PC-3 (cell line): ENCODE measurements at regions not wholly inside any gene's neighbourhood (a gene's known extent, or its start where the extent isn't known, plus 50 kb on each side); places are given as distances from the start of the nearest gene placed in this dataset.

Experiments used
- ATAC-seq: fragments of 200-7000 bp; cut with Tn5 transposase; 2 replicates; pipeline ENCODE4 v1.9.1; 2020; ENCODE audit warnings: mild to moderate bottlenecking, moderate library complexity
- BruUV-seq: library from RNA; stranded (reverse); fragments of 400-500 nt; replicated peaks from 2 replicates; lab custom pipeline; 2021; lab: Mats Ljungman, UMichigan
- CTCF ChIA-PET: fragments of 300-600 bp; sonication (Branson Sonifier 250); formaldehyde crosslinking; loops from one replicate; lab custom pipeline; 2022; ENCODE audit warnings: antibody characterized with exemption; lab: Charles Lee
- POLR2A ChIA-PET: fragments of 300-600 bp; sonication (Branson Sonifier 250); formaldehyde crosslinking; loops from one replicate; lab custom pipeline; 2022; ENCODE audit warnings: antibody characterized with exemption; ENCODE audit not compliant: unreplicated experiment; lab: Charles Lee
- DNase-seq: peaks from one replicate; pipeline ENCODE4 v3.0.0-alpha.2; 2015
- H2AFZ ChIP-seq: fragments of 300-600 bp; sonication (generic); 2 replicates; pipeline ENCODE4 v1.6.0; 2016; ENCODE audit warnings: antibody characterized with exemption, low read length
- H3F3A ChIP-seq: fragments of 300-600 bp; sonication (generic); one replicate; pipeline ENCODE4 v1.6.0; 2017; ENCODE audit warnings: antibody characterized with exemption, low read length, control low read depth, mild to moderate bottlenecking; ENCODE audit not compliant: unreplicated experiment
- H3K27ac ChIP-seq: fragments of 300-600 bp; sonication (generic); 2 replicates; pipeline ENCODE4 v1.5.1; 2016; ENCODE audit warnings: mild to moderate bottlenecking, low read length
- H3K27me3 ChIP-seq: fragments of 300-600 bp; sonication (generic); 2 replicates; pipeline ENCODE4 v1.6.1; 2016; ENCODE audit warnings: low read length, mixed read lengths
- H3K36me3 ChIP-seq: fragments of 300-600 bp; sonication (generic); 2 replicates; pipeline ENCODE4 v1.6.1; 2016; ENCODE audit warnings: low read depth, mixed run types, low read length, mixed read lengths
- H3K4me1 ChIP-seq: fragments of 300-600 bp; sonication (generic); 2 replicates; pipeline ENCODE4 v1.5.1; 2016; ENCODE audit warnings: low read length; ENCODE audit not compliant: insufficient read depth
- H3K4me2 ChIP-seq: fragments of 300-600 bp; sonication (generic); 2 replicates; pipeline ENCODE4 v1.6.0; 2016; ENCODE audit warnings: low read length
- H3K4me3 ChIP-seq: fragments of 300-600 bp; sonication (generic); 2 replicates; pipeline ENCODE4 v1.5.1; 2016; ENCODE audit warnings: mild to moderate bottlenecking, low read length, mixed read lengths
- H3K79me2 ChIP-seq: fragments of 300-600 bp; sonication (generic); 2 replicates; pipeline ENCODE4 v1.6.1; 2017; ENCODE audit warnings: low read length, mixed read lengths
- H3K9ac ChIP-seq: fragments of 300-600 bp; sonication (generic); 2 replicates; pipeline ENCODE4 v1.6.0; 2016; ENCODE audit warnings: mild to moderate bottlenecking, low read length
- H3K9me2 ChIP-seq: fragments of 300-600 bp; sonication (generic); replicated peaks from 2 replicates; pipeline ENCODE4 v1.6.1; 2016; ENCODE audit warnings: mixed run types, low read length, mixed read lengths
- H3K9me3 ChIP-seq: fragments of 300-600 bp; sonication (generic); 2 replicates; pipeline ENCODE4 v1.6.1; 2016; ENCODE audit warnings: low read length, mixed read lengths
- H4K20me1 ChIP-seq: fragments of 300-600 bp; sonication (generic); 2 replicates; pipeline ENCODE4 v1.6.1; 2016; ENCODE audit warnings: low read length, mixed read lengths
- EZH2 ChIP-seq: fragments of 300-600 bp; sonication (generic); IDR thresholded peaks from one replicate; pipeline ENCODE4 v1.6.1; 2017; ENCODE audit warnings: antibody characterized with exemption, mild to moderate bottlenecking, low read length; ENCODE audit not compliant: unreplicated experiment
- EZH2phosphoT487 ChIP-seq: fragments of 300-600 bp; sonication (generic); IDR thresholded peaks from 2 replicates; pipeline ENCODE4 v1.6.1; 2018; ENCODE audit warnings: mild to moderate bottlenecking, antibody characterized with exemption, low read length, borderline replicate concordance
- intact Hi-C: fragments of 100-400 bp; cut with micrococcal nuclease; formaldehyde crosslinking; loops from 2 replicates; pipeline ENCODE4 v1.9.0; 2023
- TF ChIP-seq, protein P1 (sequence below): fragments of 300-600 bp; sonication (generic); conservative IDR thresholded peaks from 2 replicates; pipeline ENCODE4 v1.5.1; 2017; ENCODE audit warnings: antibody characterized with exemption, low read depth, mild to moderate bottlenecking, low read length

DNA sequence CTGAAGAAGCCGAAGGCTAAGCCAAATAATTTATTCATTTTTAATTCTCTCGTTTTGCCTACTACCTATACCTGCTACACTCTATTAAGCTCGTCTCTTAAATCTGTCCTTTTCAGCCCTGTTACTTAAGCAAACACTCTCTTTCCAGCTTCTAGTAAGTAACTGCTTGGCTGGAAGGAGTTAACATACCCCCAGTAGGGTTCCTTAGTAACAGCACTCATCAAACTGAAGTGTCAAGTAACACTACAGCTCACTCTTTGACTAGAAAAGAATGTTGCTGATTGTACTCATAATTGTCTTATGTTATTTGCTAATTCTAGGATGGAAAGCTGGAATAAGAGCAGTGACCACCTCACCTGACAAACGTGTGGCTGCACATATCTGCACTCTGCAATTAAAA is 120.0 kb upstream of the SCN7A start:
- H4K20me1 ChIP-seq: no peaks in the 10 kb centered on the region
- H3K27me3 ChIP-seq: no peaks in the 10 kb centered on the region
- no peaks in the 10 kb centered on the region for H3K9me2 ChIP-seq
- no peak overlapping the region for H3K9ac ChIP-seq
- H3K79me2 ChIP-seq: no peaks in the 10 kb centered on the region
- H3K4me1 ChIP-seq: no peaks in the 10 kb centered on the region
- ChIA-PET CTCF (no interaction called here), POLR2A (no interaction called here)
- no peaks in the 10 kb centered on the region for H3F3A ChIP-seq
- ATAC-seq: no peak
- no peak overlapping the region for H3K4me2 ChIP-seq
- BruUV-seq: no TSS peak
- no peaks in the 10 kb centered on the region for H3K36me3 ChIP-seq
- TF ChIP-seq, protein P1, sequence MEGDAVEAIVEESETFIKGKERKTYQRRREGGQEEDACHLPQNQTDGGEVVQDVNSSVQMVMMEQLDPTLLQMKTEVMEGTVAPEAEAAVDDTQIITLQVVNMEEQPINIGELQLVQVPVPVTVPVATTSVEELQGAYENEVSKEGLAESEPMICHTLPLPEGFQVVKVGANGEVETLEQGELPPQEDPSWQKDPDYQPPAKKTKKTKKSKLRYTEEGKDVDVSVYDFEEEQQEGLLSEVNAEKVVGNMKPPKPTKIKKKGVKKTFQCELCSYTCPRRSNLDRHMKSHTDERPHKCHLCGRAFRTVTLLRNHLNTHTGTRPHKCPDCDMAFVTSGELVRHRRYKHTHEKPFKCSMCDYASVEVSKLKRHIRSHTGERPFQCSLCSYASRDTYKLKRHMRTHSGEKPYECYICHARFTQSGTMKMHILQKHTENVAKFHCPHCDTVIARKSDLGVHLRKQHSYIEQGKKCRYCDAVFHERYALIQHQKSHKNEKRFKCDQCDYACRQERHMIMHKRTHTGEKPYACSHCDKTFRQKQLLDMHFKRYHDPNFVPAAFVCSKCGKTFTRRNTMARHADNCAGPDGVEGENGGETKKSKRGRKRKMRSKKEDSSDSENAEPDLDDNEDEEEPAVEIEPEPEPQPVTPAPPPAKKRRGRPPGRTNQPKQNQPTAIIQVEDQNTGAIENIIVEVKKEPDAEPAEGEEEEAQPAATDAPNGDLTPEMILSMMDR: no peak
- no peak for TF ChIP-seq EZH2phosphoT487
- DNase-seq: no peak
- H3K4me3 ChIP-seq: no peak overlapping the region
- 0 out of 2 replicates have a peak, but pooled peaks cover 4% of the 10 kb centered on the region for H3K9me3 ChIP-seq
- H3K27ac ChIP-seq: no peak overlapping the region
- no peak overlapping the region for H2AFZ ChIP-seq
- intact Hi-C loops: no loop called here

DNA sequence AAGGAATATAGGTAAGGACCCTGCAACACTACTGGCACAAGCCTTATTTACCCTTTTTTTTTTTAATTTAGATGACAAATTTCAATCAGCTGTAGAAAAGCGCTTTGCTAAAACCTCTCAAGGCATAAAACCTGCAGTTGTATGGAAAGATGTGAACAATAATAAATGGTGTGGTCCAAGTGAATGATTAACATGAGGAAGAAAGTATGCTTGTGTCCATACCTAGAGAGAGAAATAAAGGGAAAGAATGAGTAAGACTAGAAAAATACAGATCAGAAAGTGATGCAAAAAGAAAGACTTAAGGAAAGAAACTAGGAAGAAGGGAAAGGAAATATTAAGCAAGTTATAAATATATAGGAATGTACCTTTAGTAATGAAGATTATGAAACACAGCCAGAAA is 119.2 kb upstream of the SCN7A start:
- no peak overlapping the region for H2AFZ ChIP-seq
- no peak overlapping the region for H3K4me2 ChIP-seq
- BruUV-seq: no TSS peak
- no peak overlapping the region for H3K4me3 ChIP-seq
- CTCF ChIA-PET: interaction anchor here (0.6 kb wide), 1 partner anchor 36 kb away, joined by 5 read pairs; no protein-coding TSS in a partner anchor
- no peak for DNase-seq
- H3K27me3 ChIP-seq: no peaks in the 10 kb centered on the region
- H4K20me1 ChIP-seq: no peaks in the 10 kb centered on the region
- no peak overlapping the region for H3K27ac ChIP-seq
- H3K9ac ChIP-seq: no peak overlapping the region
- H3K79me2 ChIP-seq: no peaks in the 10 kb centered on the region
- TF ChIP-seq EZH2 (no peak), EZH2phosphoT487 (no peak)
- TF ChIP-seq, protein P1: no peak
- no peaks in the 10 kb centered on the region for H3K9me2 ChIP-seq
- ATAC-seq: no peak
- POLR2A ChIA-PET: no interaction called here
- no peaks in the 10 kb centered on the region for H3K36me3 ChIP-seq
- intact Hi-C loops: no loop called here
- no peaks in the 10 kb centered on the region for H3K4me1 ChIP-seq
- 0 out of 2 replicates have a peak, but pooled peaks cover 4% of the 10 kb centered on the region for H3K9me3 ChIP-seq
- H3F3A ChIP-seq: no peaks in the 10 kb centered on the region

DNA sequence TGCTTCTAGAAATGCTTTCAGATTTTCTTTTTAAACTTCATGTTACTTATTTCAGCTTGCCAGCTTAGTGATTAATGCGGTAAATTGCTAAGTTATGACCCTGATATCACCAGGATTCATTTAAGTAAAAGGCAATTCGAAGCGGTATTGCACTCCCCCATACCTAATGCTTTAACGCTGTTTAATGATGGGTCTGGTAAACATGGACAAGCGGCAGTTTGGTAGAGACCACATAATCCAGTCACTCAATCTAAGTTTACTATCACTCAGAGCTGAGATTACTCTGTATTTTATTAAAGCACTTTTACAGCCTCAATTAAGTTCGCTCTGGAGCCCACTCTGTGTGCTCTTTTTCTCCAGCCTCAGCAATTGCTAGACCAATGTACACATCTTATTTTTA is 118.2 kb upstream of the SCN7A start:
- H3K4me3 ChIP-seq: no peak overlapping the region
- DNase-seq: no peak
- intact Hi-C loops: no loop called here
- TF ChIP-seq, protein P1: no peak
- TF ChIP-seq EZH2phosphoT487: no peak
- TF ChIP-seq EZH2: no peak
- CTCF ChIA-PET: no interaction called here
- no peaks in the 10 kb centered on the region for H3K9me2 ChIP-seq
- POLR2A ChIA-PET: no interaction called here
- no peak overlapping the region for H3K4me2 ChIP-seq
- H3K27me3 ChIP-seq: no peaks in the 10 kb centered on the region
- H3K79me2 ChIP-seq: no peaks in the 10 kb centered on the region
- ATAC-seq: no peak
- H3K9me3 ChIP-seq: 0 out of 2 replicates have a peak, but pooled peaks cover 4% of the 10 kb centered on the region
- no peak overlapping the region for H2AFZ ChIP-seq
- no peaks in the 10 kb centered on the region for H3F3A ChIP-seq
- no peak overlapping the region for H3K27ac ChIP-seq
- no peaks in the 10 kb centered on the region for H3K36me3 ChIP-seq
- H3K9ac ChIP-seq: no peak overlapping the region
- H4K20me1 ChIP-seq: no peaks in the 10 kb centered on the region
- BruUV-seq: no TSS peak
- no peaks in the 10 kb centered on the region for H3K4me1 ChIP-seq
